ENCODE measurements at regions not wholly inside any gene's neighbourhood (a gene's known extent, or its start where the extent isn't known, plus 50 kb on each side); places are given as distances from the start of the nearest gene placed in this dataset.
"Not testable (repeated sequence)": the region's sequence is repeated elsewhere in the genome, so short reads cannot be mapped to it uniquely, and the experiment has no call there.

DNA sequence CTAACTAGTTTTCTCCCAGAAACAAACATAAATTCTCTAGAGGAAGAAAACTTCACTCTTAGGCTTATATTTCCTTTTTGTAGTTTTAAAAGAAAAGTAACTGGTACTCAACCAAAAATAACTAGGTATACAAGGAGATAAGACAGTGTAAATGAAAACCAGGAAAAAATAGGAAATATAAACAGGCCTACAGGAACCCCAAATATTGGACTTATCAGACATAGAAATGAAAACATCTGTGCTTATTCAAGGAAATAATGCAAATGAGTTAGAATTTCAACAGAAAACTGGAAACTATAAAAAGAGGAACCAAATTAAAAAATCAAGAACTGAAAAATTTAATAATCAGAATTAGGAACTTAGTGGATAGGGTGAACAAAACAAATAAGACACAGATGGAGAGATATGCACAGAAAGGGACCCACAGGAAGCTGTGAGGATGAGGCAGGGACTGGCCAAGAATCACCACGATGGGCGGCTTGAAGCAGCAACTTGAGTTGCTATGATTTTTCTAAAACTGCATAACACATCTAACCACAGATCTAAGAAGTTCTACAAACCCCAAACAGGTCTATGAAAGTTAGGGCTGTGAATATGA, 67.5 kb upstream of the ACTRT2 start:
- Histone ChIP-seq H3K9ac (ENCODE audit: low read depth in 2 of 2, low read length in 2 of 2) (no peak overlapping the region), H3K4me1 (no peaks in the 10 kb centered on the region), H3K36me3 (no peaks in the 10 kb centered on the region), H3K4me3 (no peak overlapping the region), H3K27me3 (no peaks in the 10 kb centered on the region), H3K27ac (no peak overlapping the region), H3K9me3 (no peaks in the 10 kb centered on the region)
- no peak for DNase-seq
- TF ChIP-seq, protein P1, sequence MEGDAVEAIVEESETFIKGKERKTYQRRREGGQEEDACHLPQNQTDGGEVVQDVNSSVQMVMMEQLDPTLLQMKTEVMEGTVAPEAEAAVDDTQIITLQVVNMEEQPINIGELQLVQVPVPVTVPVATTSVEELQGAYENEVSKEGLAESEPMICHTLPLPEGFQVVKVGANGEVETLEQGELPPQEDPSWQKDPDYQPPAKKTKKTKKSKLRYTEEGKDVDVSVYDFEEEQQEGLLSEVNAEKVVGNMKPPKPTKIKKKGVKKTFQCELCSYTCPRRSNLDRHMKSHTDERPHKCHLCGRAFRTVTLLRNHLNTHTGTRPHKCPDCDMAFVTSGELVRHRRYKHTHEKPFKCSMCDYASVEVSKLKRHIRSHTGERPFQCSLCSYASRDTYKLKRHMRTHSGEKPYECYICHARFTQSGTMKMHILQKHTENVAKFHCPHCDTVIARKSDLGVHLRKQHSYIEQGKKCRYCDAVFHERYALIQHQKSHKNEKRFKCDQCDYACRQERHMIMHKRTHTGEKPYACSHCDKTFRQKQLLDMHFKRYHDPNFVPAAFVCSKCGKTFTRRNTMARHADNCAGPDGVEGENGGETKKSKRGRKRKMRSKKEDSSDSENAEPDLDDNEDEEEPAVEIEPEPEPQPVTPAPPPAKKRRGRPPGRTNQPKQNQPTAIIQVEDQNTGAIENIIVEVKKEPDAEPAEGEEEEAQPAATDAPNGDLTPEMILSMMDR (IDR thresholded peaks at IDR 0.05): no peak
- intact Hi-C loops (cut with DNase I): no loop called here

DNA sequence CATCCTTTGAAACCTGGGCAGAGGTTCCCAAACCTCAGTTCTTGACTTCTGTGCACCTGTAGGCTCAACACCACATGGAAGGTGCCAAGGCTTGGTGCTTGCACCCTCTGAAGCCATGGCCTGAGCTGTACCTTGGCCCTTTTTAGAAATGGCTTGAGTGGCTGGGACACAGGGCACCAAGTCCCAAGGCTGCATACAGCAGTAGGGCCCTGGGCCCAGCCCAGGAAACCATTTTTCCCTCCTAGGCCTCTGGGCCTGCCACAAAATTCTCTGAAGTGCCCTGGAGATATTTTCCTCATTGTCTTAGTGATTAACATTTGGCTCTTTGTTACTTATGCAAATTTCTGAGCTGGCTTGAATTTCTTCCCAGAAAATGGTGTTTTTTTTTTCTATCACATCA, 65.6 kb upstream of the ACTRT2 start:
- Histone ChIP-seq H3K9ac (ENCODE audit: low read depth in 2 of 2, low read length in 2 of 2) (no peak overlapping the region), H3K9me3 (no peaks in the 10 kb centered on the region), H3K36me3 (no peaks in the 10 kb centered on the region), H3K4me1 (no peaks in the 10 kb centered on the region), H3K27me3 (no peaks in the 10 kb centered on the region), H3K4me3 (no peak overlapping the region), H3K27ac (no peak overlapping the region)
- TF ChIP-seq, protein P1 (IDR thresholded peaks at IDR 0.05): no peak
- DNase-seq: no peak
- intact Hi-C loops (cut with DNase I): no loop called here

DNA sequence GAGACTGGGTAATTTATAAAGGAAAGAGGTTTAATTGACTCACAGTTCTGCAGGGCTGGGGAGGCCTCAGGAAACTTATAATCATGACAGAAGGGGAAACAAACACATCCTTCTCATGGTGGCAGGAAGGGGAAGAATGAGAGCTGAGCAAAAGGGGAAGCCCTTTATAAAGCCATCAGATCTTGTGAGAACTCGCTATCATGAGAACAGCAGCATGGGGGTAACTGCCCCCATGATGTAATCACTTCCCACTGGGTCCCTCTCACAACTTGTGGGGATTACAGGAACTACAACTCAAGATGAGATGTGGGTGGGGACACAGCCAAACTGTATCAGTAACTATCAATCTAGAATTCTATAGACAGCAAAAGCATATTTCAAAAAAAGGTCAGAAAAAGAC, 64.7 kb upstream of the ACTRT2 start:
- Histone ChIP-seq H3K9me3 (no peaks in the 10 kb centered on the region), H3K27me3 (no peaks in the 10 kb centered on the region), H3K4me1 (no peaks in the 10 kb centered on the region), H3K27ac (no peak overlapping the region), H3K36me3 (no peaks in the 10 kb centered on the region), H3K9ac (ENCODE audit: low read depth in 2 of 2, low read length in 2 of 2) (no peak overlapping the region), H3K4me3 (no peak overlapping the region)
- TF ChIP-seq, protein P1 (IDR thresholded peaks at IDR 0.05): no peak
- intact Hi-C loops (cut with DNase I): no loop called here
- DNase-seq: no peak

DNA sequence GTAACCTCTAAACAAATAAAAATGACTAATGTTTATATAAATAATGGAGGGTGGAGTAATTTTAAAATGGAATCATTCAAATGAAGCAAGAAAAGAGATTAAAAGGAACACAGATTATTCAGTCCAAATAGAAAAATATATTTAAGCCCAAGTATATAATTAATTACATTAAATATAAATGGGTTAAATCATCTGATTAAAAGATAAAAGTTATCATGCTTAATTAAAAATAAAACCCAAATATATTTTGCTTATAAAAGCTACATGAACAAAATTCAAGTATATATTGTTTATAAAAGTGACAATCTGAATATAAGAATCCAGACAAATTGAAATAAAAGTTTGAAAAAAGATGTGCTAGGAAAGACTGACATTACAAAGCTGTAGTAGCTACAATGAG, 63.9 kb upstream of the ACTRT2 start:
- no peak overlapping the region for H3K9ac ChIP-seq (ENCODE audit: low read depth in 2 of 2, low read length in 2 of 2)
- no peaks in the 10 kb centered on the region for H3K9me3 ChIP-seq

GRCh38 chr1:2959881-2960280, 61.4 kb upstream of the ACTRT2 start:
- H3K36me3 ChIP-seq; H3K27me3 ChIP-seq; H3K9ac ChIP-seq (ENCODE audit: low read depth in 2 of 2, low read length in 2 of 2); H3K9me3 ChIP-seq; DNase-seq; H3K4me3 ChIP-seq; H3K4me1 ChIP-seq; H3K27ac ChIP-seq; intact Hi-C loops (cut with DNase I): not testable (repeated sequence)

More for the DNA sequence above, 63.9 kb upstream of the ACTRT2 start:
- no peak for DNase-seq
- intact Hi-C loops (cut with DNase I): no loop called here
- no peaks in the 10 kb centered on the region for H3K27me3 ChIP-seq
- H3K4me1 ChIP-seq: no peaks in the 10 kb centered on the region
- no peak overlapping the region for H3K4me3 ChIP-seq
- TF ChIP-seq, protein P1 (IDR thresholded peaks at IDR 0.05): no peak
- H3K36me3 ChIP-seq: no peaks in the 10 kb centered on the region
- no peak overlapping the region for H3K27ac ChIP-seq

DNA sequence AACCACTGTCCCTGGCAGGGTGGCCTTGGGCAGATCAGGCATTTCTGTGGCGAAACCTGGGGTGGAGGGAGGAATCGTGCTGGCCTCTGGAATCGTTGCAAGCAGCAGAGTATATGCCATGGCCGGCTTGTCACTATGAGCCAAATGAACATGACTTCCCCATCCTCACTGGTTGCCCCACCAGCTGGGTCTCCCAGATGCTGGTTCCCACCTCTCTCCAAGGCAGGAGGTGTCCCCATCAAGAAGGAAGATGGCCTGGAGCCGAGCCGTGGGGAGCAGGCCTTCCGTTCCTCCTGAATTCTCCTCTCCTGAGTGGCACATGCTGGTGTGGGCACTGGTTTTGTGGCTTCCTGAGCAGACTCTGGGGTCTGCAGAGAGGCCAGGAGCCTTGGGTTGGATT, 60.2 kb upstream of the ACTRT2 start:
- TF ChIP-seq, protein P1 (IDR thresholded peaks at IDR 0.05): no peak
- Histone ChIP-seq H3K4me1 (no peaks in the 10 kb centered on the region), H3K27me3 (no peaks in the 10 kb centered on the region), H3K9me3 (no peaks in the 10 kb centered on the region), H3K4me3 (no peak overlapping the region), H3K9ac (ENCODE audit: low read depth in 2 of 2, low read length in 2 of 2) (no peak overlapping the region), H3K36me3 (no peaks in the 10 kb centered on the region), H3K27ac (no peak overlapping the region)
- intact Hi-C loops (cut with DNase I): no loop called here
- DNase-seq: no peak

All from colonic mucosa (tissue), 4 donors.